Stimulated activated memory B cell treated with anti-CD40 and anti-IgM and Interleukin-4, amounts not matched to agents 10 μg/mL and 1 μg/mL and 100 μg/mL, for 72 hours (primary cell): ENCODE measurements at regions not wholly inside any gene's neighbourhood (a gene's known extent, or its start where the extent isn't known, plus 50 kb on each side); places are given as distances from the start of the nearest gene placed in this dataset.
"Not testable (repeated sequence)": the region's sequence is repeated elsewhere in the genome, so short reads cannot be mapped to it uniquely, and the experiment has no call there.

Source experiments
- ATAC-seq: fragments of 150-1000 bp; cut with Tn5 transposase; 2 replicates; pipeline ENCODE4 v1.10.0; 2021
- H3K27ac Mint-ChIP-seq: one replicate; pipeline ENCODE4 v1.8.0; 2022; ENCODE audit warnings: mild to moderate bottlenecking, mixed read lengths
- H3K27me3 Mint-ChIP-seq: one replicate; pipeline ENCODE4 v1.8.0; 2022; ENCODE audit warnings: mixed read lengths
- H3K36me3 Mint-ChIP-seq: one replicate; pipeline ENCODE4 v1.8.0; 2022; ENCODE audit warnings: mixed read lengths
- H3K4me1 Mint-ChIP-seq: one replicate; pipeline ENCODE4 v1.8.0; 2022; ENCODE audit warnings: mixed read lengths
- H3K4me3 Mint-ChIP-seq: one replicate; pipeline ENCODE4 v1.8.0; 2022; ENCODE audit warnings: mild to moderate bottlenecking, moderate library complexity, mixed read lengths
- H3K9me3 Mint-ChIP-seq: one replicate; pipeline ENCODE4 v1.8.0; 2022; ENCODE audit warnings: mixed read lengths

DNA sequence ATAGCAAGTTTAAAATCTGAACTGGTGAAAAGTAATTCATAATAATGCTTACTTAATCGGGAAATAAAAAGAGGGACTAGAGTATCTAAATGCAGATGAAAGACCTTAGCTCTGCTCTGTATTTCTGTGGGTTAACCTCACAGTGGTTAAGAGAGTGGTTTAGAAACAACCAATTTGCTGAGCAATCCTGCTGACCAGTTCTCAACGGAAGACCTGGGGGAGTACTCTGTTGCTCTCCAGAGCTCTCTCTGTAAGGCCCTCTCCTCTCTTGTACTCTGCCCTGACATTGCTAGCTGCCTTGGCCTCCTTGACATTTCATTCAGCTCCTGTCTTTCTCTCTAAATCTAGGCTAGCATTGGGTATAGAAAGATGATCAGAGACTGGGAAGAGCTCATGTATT is 1186.6 kb upstream of the SEMA6A start:
- H3K36me3 Mint-ChIP-seq, result no peaks in the 10 kb centered on the region
- ATAC-seq, result no peak
- H3K27ac Mint-ChIP-seq, result no peak overlapping the region
- H3K4me1 Mint-ChIP-seq, result no peaks in the 10 kb centered on the region
- no peaks in the 10 kb centered on the region for H3K9me3 Mint-ChIP-seq
- no peaks in the 10 kb centered on the region for H3K27me3 Mint-ChIP-seq
- no peak overlapping the region for H3K4me3 Mint-ChIP-seq

GRCh38 chr5:117759849-117760499 is 1185.4 kb upstream of the SEMA6A start:
- no peak overlapping the region for H3K27ac Mint-ChIP-seq
- no peak for ATAC-seq
- H3K36me3 Mint-ChIP-seq, result no peaks in the 10 kb centered on the region
- H3K4me1 Mint-ChIP-seq, result no peaks in the 10 kb centered on the region
- no peak overlapping the region for H3K4me3 Mint-ChIP-seq
- no peaks in the 10 kb centered on the region for H3K27me3 Mint-ChIP-seq
- H3K9me3 Mint-ChIP-seq, result no peaks in the 10 kb centered on the region

DNA sequence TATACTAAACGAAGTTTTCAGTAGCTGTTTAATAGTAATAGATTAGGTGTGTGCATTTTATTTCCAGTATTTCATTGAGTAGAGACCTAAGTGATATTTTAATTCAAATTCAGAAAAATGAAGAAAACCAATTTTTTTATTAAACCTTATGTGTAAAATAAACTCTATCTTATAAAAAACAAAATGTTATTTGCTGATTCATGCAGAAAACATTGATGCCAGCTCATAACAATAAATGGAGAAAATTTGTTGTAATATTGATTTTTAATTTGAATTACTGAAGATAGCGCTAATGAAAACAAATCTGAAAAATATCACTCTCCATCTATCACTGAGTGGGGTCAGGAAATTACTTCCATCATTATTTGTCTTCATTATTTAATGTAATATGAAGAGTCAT is 1177.8 kb upstream of the SEMA6A start:
- Mint-ChIP-seq H3K27me3 (no peaks in the 10 kb centered on the region), H3K4me3 (no peak overlapping the region), H3K36me3 (no peaks in the 10 kb centered on the region), H3K27ac (no peak overlapping the region), H3K9me3 (no peaks in the 10 kb centered on the region), H3K4me1 (no peaks in the 10 kb centered on the region)
- ATAC-seq, result no peak

GRCh38 chr5:117748336-117748735 is 1173.7 kb upstream of the SEMA6A start:
- Mint-ChIP-seq H3K4me3 (no peak overlapping the region), H3K27ac (no peak overlapping the region), H3K4me1 (no peaks in the 10 kb centered on the region), H3K27me3 (no peaks in the 10 kb centered on the region), H3K36me3 (no peaks in the 10 kb centered on the region), H3K9me3 (no peaks in the 10 kb centered on the region)
- ATAC-seq, result no peak

DNA sequence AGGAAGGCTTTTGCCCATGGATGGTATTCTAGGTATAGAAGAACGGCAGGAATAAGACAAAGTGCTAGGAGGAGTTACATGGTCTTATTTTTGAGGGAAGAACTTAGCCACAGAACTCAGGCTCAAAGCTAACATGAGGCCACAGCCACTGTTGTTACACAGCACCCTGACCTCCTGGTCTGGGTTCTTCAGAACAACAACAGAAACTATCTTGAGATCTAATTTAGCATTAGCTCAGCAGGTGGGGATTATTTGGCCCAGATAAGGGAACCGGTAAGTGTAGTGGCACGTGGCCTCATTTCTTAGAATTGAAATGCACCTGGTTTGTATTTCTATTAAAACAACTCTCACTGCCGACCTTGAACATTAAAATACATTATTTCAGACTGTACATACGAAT is 1168.7 kb upstream of the SEMA6A start:
- no peak for ATAC-seq
- Mint-ChIP-seq H3K27me3 (no peaks in the 10 kb centered on the region), H3K9me3 (no peaks in the 10 kb centered on the region), H3K27ac (no peak overlapping the region), H3K36me3 (no peaks in the 10 kb centered on the region), H3K4me1 (no peaks in the 10 kb centered on the region), H3K4me3 (no peak overlapping the region)

DNA sequence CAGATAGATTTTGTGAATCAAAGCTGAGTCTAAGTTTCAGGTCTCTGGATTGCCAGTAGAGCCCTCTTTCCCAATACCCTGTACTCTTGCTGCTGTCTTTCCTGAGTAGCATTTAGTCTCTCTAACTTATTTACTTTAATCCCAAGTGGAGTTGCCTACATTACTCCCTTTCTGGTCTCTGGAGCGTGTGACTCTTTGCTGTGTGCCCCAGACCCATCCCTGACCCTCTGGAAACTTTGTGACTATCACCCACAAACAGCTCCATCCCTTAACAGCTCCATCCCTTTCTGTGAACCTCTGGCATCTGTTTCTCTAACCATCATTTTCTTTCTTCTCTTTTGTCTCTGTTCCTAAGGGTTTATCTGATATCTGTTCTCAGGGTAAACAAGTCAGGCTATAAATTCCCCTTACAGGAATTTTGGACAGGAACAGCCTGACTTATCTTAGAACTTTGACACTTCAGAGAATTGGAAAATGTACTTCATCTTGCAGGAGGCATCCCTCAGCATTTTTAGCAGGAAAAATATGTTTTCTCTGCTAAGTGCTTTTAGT is 1167.1 kb upstream of the SEMA6A start:
- no peaks in the 10 kb centered on the region for H3K4me1 Mint-ChIP-seq
- no peak overlapping the region for H3K27ac Mint-ChIP-seq
- H3K27me3 Mint-ChIP-seq, result no peaks in the 10 kb centered on the region
- no peak for ATAC-seq
- no peak overlapping the region for H3K4me3 Mint-ChIP-seq
- H3K9me3 Mint-ChIP-seq, result peaks cover 6% of the 10 kb centered on the region
- H3K36me3 Mint-ChIP-seq, result no peaks in the 10 kb centered on the region

- Mint-ChIP-seq H3K9me3 (peaks cover 6% of the 10 kb centered on the region), H3K27ac (no peak overlapping the region), H3K4me1 (no peaks in the 10 kb centered on the region), H3K27me3 (no peaks in the 10 kb centered on the region), H3K4me3 (no peak overlapping the region), H3K36me3 (no peaks in the 10 kb centered on the region)
- ATAC-seq, result no peak
Measured at GRCh38 chr5:117740268-117740667, 1165.6 kb upstream of the SEMA6A start.

DNA sequence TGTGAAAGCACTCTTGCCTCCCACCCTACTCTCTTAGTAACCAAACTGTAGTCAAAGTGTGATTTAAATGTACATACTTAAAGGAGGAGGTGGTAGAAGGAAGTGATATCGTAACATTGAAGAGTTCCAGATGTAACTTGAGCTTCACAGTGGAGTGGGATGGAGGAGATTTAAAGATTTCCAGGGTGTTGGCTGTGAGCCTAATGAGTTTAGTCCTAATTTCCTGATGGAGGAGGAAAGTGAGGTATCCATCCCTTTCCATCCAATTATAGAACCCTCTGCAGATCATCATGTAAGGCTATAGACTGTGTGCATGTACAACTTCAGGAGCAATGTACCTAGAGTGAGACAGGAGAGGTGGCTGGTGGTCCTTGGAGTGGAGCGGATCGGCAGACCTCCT is 1163.9 kb upstream of the SEMA6A start:
- H3K4me3 Mint-ChIP-seq, result no peak overlapping the region
- H3K4me1 Mint-ChIP-seq, result no peaks in the 10 kb centered on the region
- no peak for ATAC-seq
- H3K27me3 Mint-ChIP-seq, result no peaks in the 10 kb centered on the region
- H3K27ac Mint-ChIP-seq, result no peak overlapping the region
- H3K9me3 Mint-ChIP-seq, result peaks cover 6% of the 10 kb centered on the region
- H3K36me3 Mint-ChIP-seq, result no peaks in the 10 kb centered on the region

GRCh38 chr5:117736698-117737097 is 1162.1 kb upstream of the SEMA6A start:
- no peak for ATAC-seq
- H3K27me3 Mint-ChIP-seq, result no peaks in the 10 kb centered on the region
- no peaks in the 10 kb centered on the region for H3K36me3 Mint-ChIP-seq
- H3K27ac Mint-ChIP-seq, result no peak overlapping the region
- H3K4me3 Mint-ChIP-seq, result no peak overlapping the region
- no peaks in the 10 kb centered on the region for H3K4me1 Mint-ChIP-seq
- peaks cover 6% of the 10 kb centered on the region for H3K9me3 Mint-ChIP-seq

- Mint-ChIP-seq H3K36me3 (no peaks in the 10 kb centered on the region), H3K27me3 (no peaks in the 10 kb centered on the region), H3K9me3 (peaks cover 6% of the 10 kb centered on the region), H3K4me1 (no peaks in the 10 kb centered on the region), H3K4me3 (no peak overlapping the region), H3K27ac (no peak overlapping the region)
- no peak for ATAC-seq
Measured at GRCh38 chr5:117734056-117734455, 1159.4 kb upstream of the SEMA6A start.

DNA sequence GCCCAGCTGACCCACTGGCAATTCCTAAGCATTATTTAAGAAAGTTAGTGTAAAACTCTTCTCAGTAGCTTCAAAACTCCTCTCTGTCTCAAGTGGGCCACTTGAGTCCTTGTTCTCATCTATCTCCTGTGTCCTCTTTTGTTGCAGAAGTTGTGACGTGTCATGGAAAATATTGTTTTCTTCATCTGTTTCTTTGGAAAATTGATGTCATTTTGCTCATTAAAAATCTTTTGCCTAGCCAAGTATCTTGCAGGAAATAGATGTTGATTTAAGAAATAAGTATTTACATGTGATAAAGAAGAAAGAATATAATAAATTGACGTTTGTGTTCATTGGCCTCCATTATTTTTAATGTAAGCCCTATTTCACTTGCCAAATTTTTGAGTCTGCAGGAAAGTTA is 1158.4 kb upstream of the SEMA6A start:
- no peak overlapping the region for H3K4me3 Mint-ChIP-seq
- H3K27me3 Mint-ChIP-seq, result no peaks in the 10 kb centered on the region
- H3K4me1 Mint-ChIP-seq, result no peaks in the 10 kb centered on the region
- no peak overlapping the region for H3K27ac Mint-ChIP-seq
- no peak for ATAC-seq
- peaks cover 4% of the 10 kb centered on the region for H3K9me3 Mint-ChIP-seq
- no peaks in the 10 kb centered on the region for H3K36me3 Mint-ChIP-seq

DNA sequence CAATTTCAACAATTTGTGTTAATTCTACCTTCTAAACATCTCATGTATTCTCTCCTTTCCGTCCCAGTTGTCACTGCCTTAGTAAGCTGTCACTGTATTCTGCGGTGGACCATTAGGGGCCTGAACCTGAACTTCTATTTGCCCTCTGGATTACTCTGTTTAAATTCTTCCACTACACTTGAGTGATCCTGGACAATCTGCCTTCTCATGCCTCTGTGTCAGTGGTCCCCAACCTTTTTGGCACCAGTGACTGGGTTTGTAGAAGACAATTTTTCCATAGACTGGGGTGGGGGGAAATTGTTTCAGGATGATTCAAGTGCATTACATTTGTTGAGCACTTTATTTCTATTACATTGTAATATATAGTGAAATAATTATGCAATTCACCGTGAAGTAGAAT is 1157.6 kb upstream of the SEMA6A start:
- Mint-ChIP-seq H3K9me3 (peaks cover 2% of the 10 kb centered on the region), H3K4me3 (no peak overlapping the region)

GRCh38 chr5:117731446-117731845 is 1156.8 kb upstream of the SEMA6A start:
- Mint-ChIP-seq H3K4me1 (no peaks in the 10 kb centered on the region), H3K36me3 (no peaks in the 10 kb centered on the region), H3K4me3 (no peak overlapping the region), H3K27ac (no peak overlapping the region), H3K9me3 (peaks cover 2% of the 10 kb centered on the region), H3K27me3 (no peaks in the 10 kb centered on the region)
- no peak for ATAC-seq

More for the DNA sequence above, 1157.6 kb upstream of the SEMA6A start:
- Mint-ChIP-seq H3K36me3 (no peaks in the 10 kb centered on the region), H3K27me3 (no peaks in the 10 kb centered on the region), H3K4me1 (no peaks in the 10 kb centered on the region), H3K27ac (no peak overlapping the region)
- ATAC-seq, result no peak

- not testable (repeated sequence) for H3K27me3 Mint-ChIP-seq, H3K4me3 Mint-ChIP-seq, H3K36me3 Mint-ChIP-seq, ATAC-seq, H3K27ac Mint-ChIP-seq, H3K4me1 Mint-ChIP-seq, H3K9me3 Mint-ChIP-seq
Measured at GRCh38 chr5:117720784-117721183, 1146.2 kb upstream of the SEMA6A start.

- no peaks in the 10 kb centered on the region for H3K36me3 Mint-ChIP-seq
- no peak overlapping the region for H3K27ac Mint-ChIP-seq
- no peak for ATAC-seq
- peaks cover 7% of the 10 kb centered on the region for H3K9me3 Mint-ChIP-seq
- no peaks in the 10 kb centered on the region for H3K4me1 Mint-ChIP-seq
- no peaks in the 10 kb centered on the region for H3K27me3 Mint-ChIP-seq
- no peak overlapping the region for H3K4me3 Mint-ChIP-seq
Measured at GRCh38 chr5:117719413-117719812, 1144.8 kb upstream of the SEMA6A start.

DNA sequence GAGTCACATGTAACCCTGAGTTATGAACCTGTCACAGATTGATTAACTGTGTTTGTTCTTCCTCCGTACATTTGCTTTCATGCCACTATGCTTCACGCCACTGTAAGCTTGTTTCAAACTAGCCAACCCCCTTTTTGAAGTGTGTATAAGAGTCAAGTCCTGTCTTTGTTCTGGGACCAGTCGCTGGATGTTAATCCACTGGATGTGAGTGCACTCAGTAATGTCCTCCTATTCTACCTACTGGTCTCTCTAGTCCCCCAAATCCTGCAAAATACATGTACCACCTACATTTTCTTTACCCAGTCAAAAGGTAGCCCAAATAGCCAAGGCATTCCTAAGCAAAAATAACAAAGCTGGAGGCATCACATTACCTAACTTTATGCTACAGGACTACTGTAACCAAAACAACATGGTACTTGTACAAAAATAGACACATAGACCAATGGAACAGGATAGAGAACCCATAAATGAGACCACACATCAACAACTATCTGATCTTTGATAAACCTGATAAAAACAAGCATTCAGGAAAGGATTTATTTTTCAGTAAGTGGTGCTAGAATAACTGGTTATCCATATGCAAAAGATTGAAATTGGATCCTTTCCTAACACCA is 1139.1 kb upstream of the SEMA6A start:
- H3K27ac Mint-ChIP-seq, result no peak overlapping the region
- no peak for ATAC-seq
- no peaks in the 10 kb centered on the region for H3K27me3 Mint-ChIP-seq
- H3K36me3 Mint-ChIP-seq, result no peaks in the 10 kb centered on the region
- H3K9me3 Mint-ChIP-seq, result peaks cover 18% of the 10 kb centered on the region
- no peaks in the 10 kb centered on the region for H3K4me1 Mint-ChIP-seq
- no peak overlapping the region for H3K4me3 Mint-ChIP-seq
